Panc1 (cell line): ENCODE measurements at regions not wholly inside any gene's neighbourhood (a gene's known extent, or its start where the extent isn't known, plus 50 kb on each side); places are given as distances from the start of the nearest gene placed in this dataset.

Source experiments
- ATAC-seq: fragments of 200-7000 bp; cut with Tn5 transposase; 2 replicates; pipeline ENCODE4 v1.9.1; 2020; ENCODE audit warnings: mild to moderate bottlenecking, moderate library complexity
- BruUV-seq: library from RNA; stranded (reverse); fragments of 400-500 nt; replicated peaks from 2 replicates; lab custom pipeline; 2021; lab: Mats Ljungman, UMichigan
- CTCF ChIA-PET: fragments of 300-600 bp; sonication (Branson Sonifier 250); formaldehyde crosslinking; loops from one replicate; lab custom pipeline; 2022; ENCODE audit warnings: antibody characterized with exemption; lab: Charles Lee
- POLR2A ChIA-PET: fragments of 300-600 bp; sonication (Branson Sonifier 250); formaldehyde crosslinking; loops from one replicate; lab custom pipeline; 2022; ENCODE audit warnings: antibody characterized with exemption; lab: Charles Lee
- DNase-seq: peaks from one replicate; pipeline ENCODE4 v3.0.0-alpha.2; 2010; ENCODE audit warnings: low read depth, low spot score
- H3K27ac ChIP-seq: 2 replicates; pipeline ENCODE4 v1.5.1; 2011; ENCODE audit warnings: mild to moderate bottlenecking, low read length, inconsistent platforms
- H3K27me3 ChIP-seq: fragments of 200-500 bp; sonication (Bioruptor generic); 2 replicates; pipeline ENCODE4 v1.6.0; 2014; ENCODE audit warnings: low read length, inconsistent platforms; ENCODE audit not compliant: control insufficient read depth, insufficient read depth
- H3K36me3 ChIP-seq: fragments of 200-500 bp; sonication (Bioruptor generic); 2 replicates; pipeline ENCODE4 v1.5.1; 2014; ENCODE audit warnings: inconsistent platforms, mild to moderate bottlenecking, low read length, moderate library complexity; ENCODE audit not compliant: control insufficient read depth, insufficient read depth
- H3K4me1 ChIP-seq: 2 replicates; pipeline ENCODE4 v1.5.1; 2011; ENCODE audit warnings: inconsistent platforms, mild to moderate bottlenecking, low read length, moderate library complexity; ENCODE audit not compliant: control insufficient read depth, insufficient read depth
- H3K4me3 ChIP-seq, 2 experiments: 2 replicates each; pipeline ENCODE4 v1.5.1; 2011 to 2012; ENCODE audit warnings: low read depth in 2 of 2, low read length in 2 of 2, mild to moderate bottlenecking in 2 of 2, inconsistent platforms in 1 of 2, moderate library complexity in 1 of 2
- H3K9me3 ChIP-seq: fragments of 200-500 bp; sonication (Bioruptor generic); 2 replicates; pipeline ENCODE4 v1.5.1; 2014; ENCODE audit warnings: low read depth, mild to moderate bottlenecking, inconsistent platforms, low read length, moderate library complexity; ENCODE audit not compliant: control insufficient read depth, insufficient read depth
- POLR2AphosphoS5 ChIP-seq: IDR thresholded peaks from 2 replicates; pipeline ENCODE4 v1.6.1; 2012; ENCODE audit warnings: mild to moderate bottlenecking, low read depth, low read length, moderate library complexity
- SIN3A ChIP-seq: IDR thresholded peaks from 2 replicates; pipeline ENCODE4 v1.6.1; 2012; ENCODE audit warnings: low read depth, mild to moderate bottlenecking, low read length, moderate library complexity, borderline replicate concordance; ENCODE audit not compliant: insufficient read depth
- TCF7L2 ChIP-seq: IDR thresholded peaks from 2 replicates; pipeline ENCODE4 v1.6.1; 2011; ENCODE audit warnings: mild to moderate bottlenecking, low read depth, low read length, inconsistent platforms
- in situ Hi-C: cut with HindIII; loops from 2 replicates; pipeline ENCODE4 v1.10.0; 2016; ENCODE audit warnings: low sequenced_read_pairs, low pct_unique_long_range_greater_than_20kb
- intact Hi-C: fragments of 100-400 bp; cut with micrococcal nuclease; formaldehyde crosslinking; loops from one replicate; pipeline ENCODE4 v1.10.0; 2022; ENCODE audit not compliant: unreplicated experiment
- TF ChIP-seq, protein P1 (sequence below), 2 experiments: IDR thresholded peaks; 2 replicates each; pipeline ENCODE4 v1.6.1; 2011 to 2012; ENCODE audit warnings: low read depth in 2 of 2, control low read depth in 1 of 2, low read length in 1 of 2, mild to moderate bottlenecking in 1 of 2, moderate library complexity in 1 of 2; ENCODE audit not compliant: insufficient read depth in 1 of 2
- TF ChIP-seq, protein P2 (sequence below): fragments of 450-650 bp; IDR thresholded peaks from 2 replicates; pipeline ENCODE4 v1.5.1; 2017; ENCODE audit warnings: mild to moderate bottlenecking

DNA sequence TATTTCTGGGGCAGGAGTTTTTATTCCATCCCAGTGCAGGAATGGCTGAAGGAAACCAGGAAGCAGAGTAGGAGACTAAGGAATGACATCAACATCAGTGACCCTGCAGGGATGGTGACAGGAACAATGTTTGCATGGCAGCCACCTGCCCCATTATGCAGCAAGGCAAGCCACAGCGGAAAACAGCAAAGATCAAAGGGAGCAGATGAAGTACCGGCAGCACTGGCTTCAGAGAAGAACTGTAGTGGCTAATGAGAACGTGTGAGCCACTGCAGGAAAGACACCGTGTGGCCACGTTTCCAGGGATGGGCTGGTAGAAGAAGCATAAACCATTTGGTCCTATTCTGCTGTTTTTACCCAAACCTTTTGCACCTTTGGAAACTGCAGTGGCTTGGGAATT lies 52.9 kb upstream of the TAB2 start:
- Histone ChIP-seq H3K36me3 (no peaks in the 10 kb centered on the region), H3K27ac (no peak overlapping the region), H3K27me3 (0 out of 2 replicates have a peak, but pooled peaks cover 2% of the 10 kb centered on the region), H3K9me3 (no peaks in the 10 kb centered on the region), H3K4me1 (no peaks in the 10 kb centered on the region), H3K4me3 (no peak overlapping the region)
- DNase-seq: no peak
- TF ChIP-seq, protein P1, sequence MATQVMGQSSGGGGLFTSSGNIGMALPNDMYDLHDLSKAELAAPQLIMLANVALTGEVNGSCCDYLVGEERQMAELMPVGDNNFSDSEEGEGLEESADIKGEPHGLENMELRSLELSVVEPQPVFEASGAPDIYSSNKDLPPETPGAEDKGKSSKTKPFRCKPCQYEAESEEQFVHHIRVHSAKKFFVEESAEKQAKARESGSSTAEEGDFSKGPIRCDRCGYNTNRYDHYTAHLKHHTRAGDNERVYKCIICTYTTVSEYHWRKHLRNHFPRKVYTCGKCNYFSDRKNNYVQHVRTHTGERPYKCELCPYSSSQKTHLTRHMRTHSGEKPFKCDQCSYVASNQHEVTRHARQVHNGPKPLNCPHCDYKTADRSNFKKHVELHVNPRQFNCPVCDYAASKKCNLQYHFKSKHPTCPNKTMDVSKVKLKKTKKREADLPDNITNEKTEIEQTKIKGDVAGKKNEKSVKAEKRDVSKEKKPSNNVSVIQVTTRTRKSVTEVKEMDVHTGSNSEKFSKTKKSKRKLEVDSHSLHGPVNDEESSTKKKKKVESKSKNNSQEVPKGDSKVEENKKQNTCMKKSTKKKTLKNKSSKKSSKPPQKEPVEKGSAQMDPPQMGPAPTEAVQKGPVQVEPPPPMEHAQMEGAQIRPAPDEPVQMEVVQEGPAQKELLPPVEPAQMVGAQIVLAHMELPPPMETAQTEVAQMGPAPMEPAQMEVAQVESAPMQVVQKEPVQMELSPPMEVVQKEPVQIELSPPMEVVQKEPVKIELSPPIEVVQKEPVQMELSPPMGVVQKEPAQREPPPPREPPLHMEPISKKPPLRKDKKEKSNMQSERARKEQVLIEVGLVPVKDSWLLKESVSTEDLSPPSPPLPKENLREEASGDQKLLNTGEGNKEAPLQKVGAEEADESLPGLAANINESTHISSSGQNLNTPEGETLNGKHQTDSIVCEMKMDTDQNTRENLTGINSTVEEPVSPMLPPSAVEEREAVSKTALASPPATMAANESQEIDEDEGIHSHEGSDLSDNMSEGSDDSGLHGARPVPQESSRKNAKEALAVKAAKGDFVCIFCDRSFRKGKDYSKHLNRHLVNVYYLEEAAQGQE (IDR thresholded peaks at IDR 0.05; ENCODE audit: insufficient read depth in 1 of 2, low read depth in 2 of 2, low read length in 1 of 2): no peak
- TF ChIP-seq TCF7L2 (no peak), POLR2AphosphoS5 (no peak), SIN3A (no peak)
- TF ChIP-seq, protein P2, sequence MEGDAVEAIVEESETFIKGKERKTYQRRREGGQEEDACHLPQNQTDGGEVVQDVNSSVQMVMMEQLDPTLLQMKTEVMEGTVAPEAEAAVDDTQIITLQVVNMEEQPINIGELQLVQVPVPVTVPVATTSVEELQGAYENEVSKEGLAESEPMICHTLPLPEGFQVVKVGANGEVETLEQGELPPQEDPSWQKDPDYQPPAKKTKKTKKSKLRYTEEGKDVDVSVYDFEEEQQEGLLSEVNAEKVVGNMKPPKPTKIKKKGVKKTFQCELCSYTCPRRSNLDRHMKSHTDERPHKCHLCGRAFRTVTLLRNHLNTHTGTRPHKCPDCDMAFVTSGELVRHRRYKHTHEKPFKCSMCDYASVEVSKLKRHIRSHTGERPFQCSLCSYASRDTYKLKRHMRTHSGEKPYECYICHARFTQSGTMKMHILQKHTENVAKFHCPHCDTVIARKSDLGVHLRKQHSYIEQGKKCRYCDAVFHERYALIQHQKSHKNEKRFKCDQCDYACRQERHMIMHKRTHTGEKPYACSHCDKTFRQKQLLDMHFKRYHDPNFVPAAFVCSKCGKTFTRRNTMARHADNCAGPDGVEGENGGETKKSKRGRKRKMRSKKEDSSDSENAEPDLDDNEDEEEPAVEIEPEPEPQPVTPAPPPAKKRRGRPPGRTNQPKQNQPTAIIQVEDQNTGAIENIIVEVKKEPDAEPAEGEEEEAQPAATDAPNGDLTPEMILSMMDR: no peak
- in situ Hi-C loops: no loop called here
- ChIA-PET POLR2A (no interaction called here), CTCF (no interaction called here)
- ATAC-seq: no peak
- intact Hi-C loops: no loop called here
- no TSS peak for BruUV-seq

DNA sequence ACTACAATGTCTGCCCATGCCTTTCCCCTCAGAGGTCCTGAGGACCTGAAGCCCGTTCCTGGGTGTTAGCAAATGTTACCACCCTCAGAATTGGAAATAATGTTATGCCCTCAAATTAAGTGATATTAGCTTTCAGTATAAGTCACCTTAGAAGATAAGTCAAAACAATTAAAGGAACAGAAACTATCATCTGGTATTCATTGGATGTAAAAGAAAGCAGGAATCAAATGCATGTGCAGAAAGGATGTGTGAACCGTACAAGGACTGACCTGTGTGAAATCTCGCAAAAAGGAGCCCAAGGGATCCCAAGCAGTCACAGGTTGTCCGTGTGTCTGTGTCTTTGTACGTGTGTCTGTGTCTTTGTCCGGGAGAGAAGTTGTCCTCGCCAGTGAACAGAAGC lies 51.6 kb upstream of the TAB2 start:
- Histone ChIP-seq H3K9me3 (no peaks in the 10 kb centered on the region), H3K4me1 (no peaks in the 10 kb centered on the region), H3K4me3 (no peak overlapping the region), H3K36me3 (no peaks in the 10 kb centered on the region), H3K27me3 (0 out of 2 replicates have a peak, but pooled peaks cover 2% of the 10 kb centered on the region), H3K27ac (no peak overlapping the region)
- TF ChIP-seq, protein P1 (IDR thresholded peaks at IDR 0.05; ENCODE audit: insufficient read depth in 1 of 2, low read depth in 2 of 2, low read length in 1 of 2): no peak
- TF ChIP-seq SIN3A (no peak), POLR2AphosphoS5 (no peak), TCF7L2 (no peak)
- TF ChIP-seq, protein P2: no peak
- ATAC-seq (no peak), DNase-seq (no peak)
- ChIA-PET CTCF (no interaction called here), POLR2A (no interaction called here)
- in situ Hi-C loops (no loop called here), intact Hi-C loops (no loop called here)
- no TSS peak for BruUV-seq
